ENCODE measurements at regions not wholly inside any gene's neighbourhood (a gene's known extent, or its start where the extent isn't known, plus 50 kb on each side); places are given as distances from the start of the nearest gene placed in this dataset.

GRCh38 chr15:29390051-29390450, 120.4 kb upstream of the NSMCE3 start:
- Histone ChIP-seq H3K27me3 (replicated peaks; ENCODE audit: insufficient read depth) (no peaks in the 10 kb centered on the region), H3K9me2 (ENCODE audit: insufficient read depth) (no peaks in the 10 kb centered on the region), H3K4me1 (ENCODE audit: insufficient read depth) (no peaks in the 10 kb centered on the region), H4K20me1 (ENCODE audit: insufficient read depth) (no peaks in the 10 kb centered on the region), H3K9ac (no peak overlapping the region), H3F3A (ENCODE audit: insufficient read depth) (no peaks in the 10 kb centered on the region), H3K27ac (no peak overlapping the region), H3K4me3 (no peak overlapping the region), H3K9me3 (ENCODE audit: low read depth) (no peaks in the 10 kb centered on the region), H2AFZ (no peak overlapping the region), H3K36me3 (ENCODE audit: low read depth) (no peaks in the 10 kb centered on the region), H3K4me2 (ENCODE audit: unreplicated experiment) (no peak overlapping the region), H3K79me2 (ENCODE audit: insufficient read depth) (no peaks in the 10 kb centered on the region)
- DNase-seq, result no peak
- 13 to 15% methylated on average over 6 of the region's 6 CpGs for WGBS, 2 experiments (ENCODE audit: low coverage in 1 of 2, low lambda C conversion rate in 2 of 2, missing lambda C conversion rate in 2 of 2)
- TF ChIP-seq EZH2phosphoT487 (IDR thresholded peaks at IDR 0.05; ENCODE audit: insufficient read depth, low read depth) (no peak), EZH2 (IDR thresholded peaks at IDR 0.05; ENCODE audit: insufficient read depth, poor library complexity, severe bottlenecking) (no peak)
- in situ Hi-C loops (cut with MboI), result no loop called here

- H3K4me2 ChIP-seq (ENCODE audit: unreplicated experiment), result no peak overlapping the region
- DNase-seq, result no peak
- H3F3A ChIP-seq (ENCODE audit: insufficient read depth), result no peaks in the 10 kb centered on the region
- H3K4me1 ChIP-seq (ENCODE audit: insufficient read depth), result no peaks in the 10 kb centered on the region
- no peaks in the 10 kb centered on the region for H4K20me1 ChIP-seq (ENCODE audit: insufficient read depth)
- no peaks in the 10 kb centered on the region for H3K27me3 ChIP-seq (replicated peaks; ENCODE audit: insufficient read depth)
- no peaks in the 10 kb centered on the region for H3K36me3 ChIP-seq (ENCODE audit: low read depth)
- H3K9me3 ChIP-seq (ENCODE audit: low read depth), result no peaks in the 10 kb centered on the region
- H3K4me3 ChIP-seq, result no peak overlapping the region
- no peak overlapping the region for H2AFZ ChIP-seq
- in situ Hi-C loops (cut with MboI), result no loop called here
- H3K9me2 ChIP-seq (ENCODE audit: insufficient read depth), result no peaks in the 10 kb centered on the region
- no peaks in the 10 kb centered on the region for H3K79me2 ChIP-seq (ENCODE audit: insufficient read depth)
- 61 to 63% methylated on average over 6 of the region's 6 CpGs for WGBS, 2 experiments (ENCODE audit: low coverage in 1 of 2, low lambda C conversion rate in 2 of 2, missing lambda C conversion rate in 2 of 2)
- TF ChIP-seq EZH2 (IDR thresholded peaks at IDR 0.05; ENCODE audit: insufficient read depth, poor library complexity, severe bottlenecking) (no peak), EZH2phosphoT487 (IDR thresholded peaks at IDR 0.05; ENCODE audit: insufficient read depth, low read depth) (no peak)
- H3K9ac ChIP-seq, result no peak overlapping the region
- no peak overlapping the region for H3K27ac ChIP-seq
Observed at GRCh38 chr15:29386523-29386922, 116.9 kb upstream of the NSMCE3 start.

GRCh38 chr15:29383367-29383766, 113.7 kb upstream of the NSMCE3 start:
- H3K4me3 ChIP-seq, result no peak overlapping the region

GRCh38 chr15:29382862-29383261, 113.2 kb upstream of the NSMCE3 start:
- Histone ChIP-seq H3F3A (ENCODE audit: insufficient read depth) (no peaks in the 10 kb centered on the region), H4K20me1 (ENCODE audit: insufficient read depth) (no peaks in the 10 kb centered on the region), H3K4me1 (ENCODE audit: insufficient read depth) (no peaks in the 10 kb centered on the region), H3K4me2 (ENCODE audit: unreplicated experiment) (no peak overlapping the region), H3K9ac (no peak overlapping the region), H3K79me2 (ENCODE audit: insufficient read depth) (no peaks in the 10 kb centered on the region), H3K27me3 (replicated peaks; ENCODE audit: insufficient read depth) (no peaks in the 10 kb centered on the region), H3K36me3 (ENCODE audit: low read depth) (no peaks in the 10 kb centered on the region), H3K9me3 (ENCODE audit: low read depth) (no peaks in the 10 kb centered on the region), H3K27ac (no peak overlapping the region), H3K4me3 (no peak overlapping the region), H2AFZ (no peak overlapping the region), H3K9me2 (ENCODE audit: insufficient read depth) (no peaks in the 10 kb centered on the region)
- in situ Hi-C loops (cut with MboI), result no loop called here
- no peak for DNase-seq
- WGBS, 2 experiments (ENCODE audit: low coverage in 1 of 2, low lambda C conversion rate in 2 of 2, missing lambda C conversion rate in 2 of 2), result 22 to 25% methylated on average over 7 to 8 of the region's 8 CpGs
- TF ChIP-seq EZH2 (IDR thresholded peaks at IDR 0.05; ENCODE audit: insufficient read depth, poor library complexity, severe bottlenecking) (no peak), EZH2phosphoT487 (IDR thresholded peaks at IDR 0.05; ENCODE audit: insufficient read depth, low read depth) (no peak)

More at GRCh38 chr15:29383367-29383766, 113.7 kb upstream of the NSMCE3 start:
- Histone ChIP-seq H3K9me3 (ENCODE audit: low read depth) (no peaks in the 10 kb centered on the region), H3K36me3 (ENCODE audit: low read depth) (no peaks in the 10 kb centered on the region), H2AFZ (no peak overlapping the region), H3K79me2 (ENCODE audit: insufficient read depth) (no peaks in the 10 kb centered on the region), H3K4me1 (ENCODE audit: insufficient read depth) (no peaks in the 10 kb centered on the region), H3K9me2 (ENCODE audit: insufficient read depth) (no peaks in the 10 kb centered on the region), H3K4me2 (ENCODE audit: unreplicated experiment) (no peak overlapping the region), H3K27ac (no peak overlapping the region), H3K9ac (no peak overlapping the region), H3F3A (ENCODE audit: insufficient read depth) (no peaks in the 10 kb centered on the region), H3K27me3 (replicated peaks; ENCODE audit: insufficient read depth) (no peaks in the 10 kb centered on the region), H4K20me1 (ENCODE audit: insufficient read depth) (no peaks in the 10 kb centered on the region)
- in situ Hi-C loops (cut with MboI), result no loop called here
- 33 to 37% methylated on average over 4 of the region's 4 CpGs for WGBS, 2 experiments (ENCODE audit: low coverage in 1 of 2, low lambda C conversion rate in 2 of 2, missing lambda C conversion rate in 2 of 2)
- no peak for DNase-seq
- TF ChIP-seq EZH2phosphoT487 (IDR thresholded peaks at IDR 0.05; ENCODE audit: insufficient read depth, low read depth), result no peak
- no peak for TF ChIP-seq EZH2 (IDR thresholded peaks at IDR 0.05; ENCODE audit: insufficient read depth, poor library complexity, severe bottlenecking)

GRCh38 chr15:29380466-29380865, 110.8 kb upstream of the NSMCE3 start:
- H3K27me3 ChIP-seq (replicated peaks; ENCODE audit: insufficient read depth), result no peaks in the 10 kb centered on the region
- no peaks in the 10 kb centered on the region for H4K20me1 ChIP-seq (ENCODE audit: insufficient read depth)
- TF ChIP-seq EZH2 (IDR thresholded peaks at IDR 0.05; ENCODE audit: insufficient read depth, poor library complexity, severe bottlenecking) (no peak), EZH2phosphoT487 (IDR thresholded peaks at IDR 0.05; ENCODE audit: insufficient read depth, low read depth) (no peak)
- in situ Hi-C loops (cut with MboI), result no loop called here
- H3K79me2 ChIP-seq (ENCODE audit: insufficient read depth), result no peaks in the 10 kb centered on the region
- no peak overlapping the region for H3K9ac ChIP-seq
- no peaks in the 10 kb centered on the region for H3F3A ChIP-seq (ENCODE audit: insufficient read depth)
- H3K9me2 ChIP-seq (ENCODE audit: insufficient read depth), result no peaks in the 10 kb centered on the region
- H3K4me2 ChIP-seq (ENCODE audit: unreplicated experiment), result no peak overlapping the region
- no peaks in the 10 kb centered on the region for H3K4me1 ChIP-seq (ENCODE audit: insufficient read depth)
- H3K27ac ChIP-seq, result no peak overlapping the region
- 64% methylated on average over 6 of the region's 6 CpGs for WGBS, 2 experiments (ENCODE audit: low coverage in 1 of 2, low lambda C conversion rate in 2 of 2, missing lambda C conversion rate in 2 of 2)
- H3K4me3 ChIP-seq, result no peak overlapping the region
- no peaks in the 10 kb centered on the region for H3K36me3 ChIP-seq (ENCODE audit: low read depth)
- H2AFZ ChIP-seq, result no peak overlapping the region
- DNase-seq, result no peak
- no peaks in the 10 kb centered on the region for H3K9me3 ChIP-seq (ENCODE audit: low read depth)
